ENCODE measurements at regions not wholly inside any gene's neighbourhood (a gene's known extent, or its start where the extent isn't known, plus 50 kb on each side); places are given as distances from the start of the nearest gene placed in this dataset.

- no peak overlapping the region for H3K23ac ChIP-seq (ENCODE audit: insufficient read length)
- no peak for FAIRE-seq
- H2AK5ac ChIP-seq (ENCODE audit: low read depth, low read length) = no peak overlapping the region
- H4K5ac ChIP-seq (ENCODE audit: insufficient read length, low read depth, low read length) = no peak overlapping the region
- no peak overlapping the region for H3K4ac ChIP-seq (replicated peaks; ENCODE audit: insufficient read length, low read depth, low read length)
- no peak overlapping the region for H3K14ac ChIP-seq (ENCODE audit: insufficient read length)
- H3K79me2 ChIP-seq (ENCODE audit: control insufficient read depth in 1 of 2, insufficient read depth in 2 of 2, low read length in 2 of 2) = no peaks in the 10 kb centered on the region
- no peak overlapping the region for H2BK12ac ChIP-seq (ENCODE audit: low read depth, low read length)
- WGBS, 2 experiments (ENCODE audit: extremely low coverage in 1 of 2, insufficient coverage in 1 of 2, insufficient read length in 1 of 2, insufficient replicate concordance in 2 of 2, low coverage in 1 of 2, low lambda C conversion rate in 2 of 2, missing lambda C conversion rate in 1 of 2) = 84% methylated on average over 3 of the region's 3 CpGs; no CpG with 5 or more reads in 1 of the 2 experiments
- DNase-seq (ENCODE audit: low read depth in 1 of 2, low spot score in 2 of 2) = no peak
- H2BK120ac ChIP-seq (replicated peaks; ENCODE audit: low read depth, low read length) = no peak overlapping the region
- no peak overlapping the region for H3K4me3 ChIP-seq (ENCODE audit: extremely low read depth in 1 of 4, insufficient read depth in 2 of 4, low read depth in 3 of 4, low read length in 4 of 4)
- peaks cover 0 to 10% (median 7%) of the 10 kb centered on the region in 4 experiments; a peak in 6 of 7 replicates for H3K4me1 ChIP-seq (replicated peaks in 1 of 4; ENCODE audit: control insufficient read depth in 3 of 4, insufficient read depth in 4 of 4, low read length in 3 of 4)
- CTCF ChIA-PET (ENCODE audit: partially characterized antibody) = interaction anchor here (1.4 kb wide), 1 partner anchor 23 kb away, joined by 3 read pairs; no protein-coding TSS in a partner anchor
- H2BK15ac ChIP-seq (ENCODE audit: low read length) = no peak overlapping the region
- no peak overlapping the region for H4K8ac ChIP-seq (ENCODE audit: extremely low read depth, insufficient read depth, low read length)
- H3K18ac ChIP-seq (ENCODE audit: extremely low read depth, low read length) = no peak overlapping the region
- no peaks in the 10 kb centered on the region for H3K79me1 ChIP-seq (ENCODE audit: low read depth, low read length)
- H3K23me2 ChIP-seq (ENCODE audit: low read depth, low read length) = no peaks in the 10 kb centered on the region; the same call in 1 of the 2 replicates
- no peak overlapping the region for H3K27ac ChIP-seq (ENCODE audit: low read depth, low read length)
- TF ChIP-seq BACH1 (IDR thresholded peaks at IDR 0.05; ENCODE audit: low read length) (no peak), TAF7 (optimal IDR thresholded peaks at IDR 0.05; ENCODE audit: borderline replicate concordance, low read depth, low read length) (no peak), CTCF (IDR thresholded peaks at IDR 0.05; ENCODE audit: control extremely low read depth in 1 of 3, insufficient read depth in 1 of 3, low read depth in 1 of 3, low read length in 3 of 3) (no peak), EGR1 (IDR thresholded peaks at IDR 0.05; ENCODE audit: borderline replicate concordance, low read depth, low read length) (no peak), GABPA (IDR thresholded peaks at IDR 0.05; ENCODE audit: borderline replicate concordance, insufficient read depth, low read length) (no peak), CTBP2 (IDR thresholded peaks at IDR 0.05; ENCODE audit: borderline replicate concordance, insufficient read depth, insufficient read length, low read length) (no peak)
- no peak overlapping the region for H3K56ac ChIP-seq (replicated peaks; ENCODE audit: insufficient read length, low read depth, low read length)
- H2AFZ ChIP-seq (ENCODE audit: low read length) = no peak overlapping the region
- no peak overlapping the region for H4K91ac ChIP-seq (replicated peaks; ENCODE audit: insufficient read length, low read length)
- POLR2A ChIA-PET (ENCODE audit: partially characterized antibody) = no interaction called here
- H3K9ac ChIP-seq (replicated peaks in 1 of 4; ENCODE audit: extremely low read depth in 1 of 4, low read depth in 3 of 4, low read length in 3 of 4) = no peak overlapping the region
- no peaks in the 10 kb centered on the region for H4K20me1 ChIP-seq (replicated peaks in 1 of 2; ENCODE audit: control insufficient read depth in 1 of 2, insufficient read depth in 2 of 2, low read length in 2 of 2)
- H2BK20ac ChIP-seq (ENCODE audit: low read length) = no peak overlapping the region
- no peaks in the 10 kb centered on the region for H3K9me3 ChIP-seq (ENCODE audit: insufficient read depth in 2 of 2, low read depth in 1 of 2, low read length in 1 of 2)
- no peaks in the 10 kb centered on the region for H3K36me3 ChIP-seq (ENCODE audit: control insufficient read depth in 2 of 4, insufficient read depth in 4 of 4, low read length in 3 of 4)
- no peaks in the 10 kb centered on the region; a peak in 1 of 7 replicates for H3K27me3 ChIP-seq (replicated peaks in 1 of 4; ENCODE audit: control insufficient read depth in 3 of 4, extremely low read depth in 1 of 4, insufficient read depth in 3 of 4, low read length in 3 of 4)
- no peak overlapping the region for H2BK5ac ChIP-seq (ENCODE audit: low read depth, low read length)
- H3K4me2 ChIP-seq (ENCODE audit: insufficient read depth in 1 of 2, low read depth in 2 of 2, low read length in 2 of 2) = no peak overlapping the region; a peak in 1 of 4 replicates
Observed at GRCh38 chr3:117921411-117921810, 1113.2 kb downstream of the IGSF11 start.
